MV-4-11 (cell line): ENCODE measurements at regions not wholly inside any gene's neighbourhood (a gene's known extent, or its start where the extent isn't known, plus 50 kb on each side); places are given as distances from the start of the nearest gene placed in this dataset.

Experiments
- DNase-seq: peaks from one replicate; lab custom pipeline; 2025; lab: John Stamatoyannopoulos, UW

DNA sequence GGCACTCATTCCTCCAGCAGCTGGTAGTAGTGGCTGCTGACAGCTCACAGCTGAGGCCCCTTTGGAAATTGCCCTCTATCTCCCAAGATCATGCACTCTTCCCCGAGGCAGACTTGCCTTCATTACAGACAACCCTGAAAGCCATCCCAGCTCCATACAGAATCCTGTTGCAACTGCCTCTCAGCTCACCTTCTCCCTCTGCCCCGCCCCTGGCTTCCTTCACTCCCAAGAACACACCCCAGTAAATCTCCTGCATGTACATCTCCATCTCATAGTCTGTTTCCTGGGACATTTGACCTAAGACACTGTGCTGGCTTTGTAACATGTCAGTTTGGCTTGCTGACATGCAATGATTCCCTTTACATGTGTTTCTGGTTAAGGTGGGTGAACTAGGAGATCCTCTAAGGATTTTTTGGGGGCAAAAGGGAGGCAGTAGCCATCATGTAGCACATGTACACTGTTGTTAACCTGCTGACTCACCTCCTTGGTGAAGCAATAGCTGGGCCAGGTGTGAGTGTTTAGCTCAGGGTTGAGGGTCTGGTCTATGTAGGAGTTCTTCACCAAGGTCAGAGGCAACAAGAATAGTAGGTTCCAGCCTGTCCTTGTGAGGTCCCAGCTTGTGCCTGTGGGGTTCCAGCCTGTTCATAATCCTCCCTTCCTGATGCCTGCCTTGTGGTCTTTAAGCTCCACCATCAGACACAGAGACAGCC, 179.6 kb downstream of the CSNK2A3 start:
- no peak for DNase-seq

DNA sequence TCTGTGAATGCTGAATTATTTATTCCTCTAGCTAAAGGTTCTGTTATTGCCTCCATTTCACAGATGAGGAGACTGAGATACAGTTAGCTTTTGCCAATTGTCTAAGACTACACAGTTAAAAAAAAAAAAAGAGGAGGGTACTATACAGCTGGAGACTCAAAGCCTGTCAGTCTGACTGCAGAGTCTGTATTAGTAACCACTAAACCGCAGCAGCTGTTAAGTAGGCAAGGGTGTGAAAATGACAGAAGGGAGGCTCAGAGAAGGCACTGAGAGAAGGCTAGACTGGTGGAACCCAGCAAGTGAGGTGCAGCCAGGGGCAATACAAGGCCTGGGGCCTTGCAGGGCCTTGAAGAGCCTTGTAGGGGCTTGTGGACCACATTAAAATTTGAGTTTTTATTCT, 181.2 kb downstream of the CSNK2A3 start:
- DNase-seq = peak; percentile 84

- no peak for DNase-seq
Measured at GRCh38 chr11:11171285-11171684, 181.8 kb downstream of the CSNK2A3 start.

GRCh38 chr11:11170352-11171084, 182.5 kb downstream of the CSNK2A3 start:
- DNase-seq = no peak

DNA sequence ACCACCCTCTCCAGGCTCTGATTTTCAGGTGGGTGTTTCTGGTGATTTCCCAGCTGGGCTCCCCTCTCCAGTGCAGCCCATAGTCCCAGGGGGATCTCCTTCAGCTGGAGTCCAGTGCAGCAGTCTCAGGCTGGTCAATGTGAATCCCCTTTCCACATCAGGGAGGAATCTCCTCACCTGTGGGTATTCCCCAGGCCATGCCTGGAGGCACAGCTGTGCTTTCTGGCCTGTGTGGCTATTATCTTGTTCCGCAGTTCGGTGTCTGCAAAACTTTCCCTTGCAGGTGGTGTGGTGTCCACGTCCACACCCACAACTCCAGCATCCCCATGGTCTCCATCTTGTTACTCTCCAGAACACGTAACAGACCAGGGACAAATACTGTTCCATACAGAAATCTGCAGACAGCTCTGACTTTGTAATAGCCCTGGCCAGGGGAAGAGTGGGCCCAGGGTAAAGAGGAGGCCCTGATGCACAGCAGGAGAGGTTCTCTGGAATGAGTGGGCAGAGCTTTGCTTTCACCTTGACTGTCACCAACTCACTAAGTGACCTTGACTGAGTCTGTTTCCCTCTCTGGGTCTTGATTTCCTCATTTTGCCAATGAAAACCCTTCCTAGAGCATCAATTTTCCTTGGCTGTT, 183.2 kb downstream of the CSNK2A3 start:
- DNase-seq = no peak

- DNase-seq = no peak
Measured at GRCh38 chr11:11167806-11168205, 185.2 kb downstream of the CSNK2A3 start.

DNA sequence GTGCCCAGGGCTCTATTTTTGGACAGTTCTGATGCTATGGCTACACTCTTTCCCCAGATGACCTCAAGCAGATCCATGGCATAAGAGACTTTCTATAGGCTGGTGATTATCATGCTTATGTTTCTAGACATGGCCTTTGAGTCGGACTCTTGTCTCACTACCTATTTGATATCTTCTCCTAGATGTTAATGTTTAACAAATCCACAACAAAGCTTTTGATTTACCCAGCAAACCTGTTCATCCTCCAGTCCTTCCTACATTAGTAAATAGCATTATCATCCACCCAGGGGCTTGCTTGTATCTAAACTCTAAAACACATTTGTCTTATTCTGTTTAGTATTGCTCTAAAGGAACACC, 188.7 kb downstream of the CSNK2A3 start:
- no peak for DNase-seq

GRCh38 chr11:11163669-11164333, 189.2 kb downstream of the CSNK2A3 start:
- DNase-seq = no peak

- DNase-seq = no peak
Measured at GRCh38 chr11:11163236-11163635, 189.8 kb downstream of the CSNK2A3 start.

DNA sequence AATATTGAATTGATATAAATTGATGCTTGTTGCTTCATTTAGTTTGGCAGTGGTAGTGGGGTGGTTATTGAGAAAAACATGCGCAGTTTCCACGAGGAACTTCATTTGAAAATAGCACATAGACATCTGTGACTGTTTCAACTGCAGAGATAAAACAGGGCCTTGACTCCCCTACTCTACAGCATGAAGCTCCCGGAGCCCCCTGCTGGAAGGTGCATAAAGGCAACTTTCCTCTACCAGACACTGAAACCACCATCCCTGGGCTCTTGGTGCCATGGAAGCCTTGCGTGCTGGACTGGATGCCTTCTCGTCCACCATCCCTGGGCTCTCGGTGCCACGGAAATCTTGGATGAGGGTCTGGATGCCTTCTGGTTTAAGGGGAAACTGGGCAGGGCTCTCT, 195.9 kb downstream of the CSNK2A3 start:
- peak; percentile 44 for DNase-seq

- no peak for DNase-seq
Measured at GRCh38 chr11:11155962-11156815, 196.9 kb downstream of the CSNK2A3 start.

- DNase-seq = no peak
Measured at GRCh38 chr11:11152877-11153276, 200.2 kb downstream of the CSNK2A3 start.

DNA sequence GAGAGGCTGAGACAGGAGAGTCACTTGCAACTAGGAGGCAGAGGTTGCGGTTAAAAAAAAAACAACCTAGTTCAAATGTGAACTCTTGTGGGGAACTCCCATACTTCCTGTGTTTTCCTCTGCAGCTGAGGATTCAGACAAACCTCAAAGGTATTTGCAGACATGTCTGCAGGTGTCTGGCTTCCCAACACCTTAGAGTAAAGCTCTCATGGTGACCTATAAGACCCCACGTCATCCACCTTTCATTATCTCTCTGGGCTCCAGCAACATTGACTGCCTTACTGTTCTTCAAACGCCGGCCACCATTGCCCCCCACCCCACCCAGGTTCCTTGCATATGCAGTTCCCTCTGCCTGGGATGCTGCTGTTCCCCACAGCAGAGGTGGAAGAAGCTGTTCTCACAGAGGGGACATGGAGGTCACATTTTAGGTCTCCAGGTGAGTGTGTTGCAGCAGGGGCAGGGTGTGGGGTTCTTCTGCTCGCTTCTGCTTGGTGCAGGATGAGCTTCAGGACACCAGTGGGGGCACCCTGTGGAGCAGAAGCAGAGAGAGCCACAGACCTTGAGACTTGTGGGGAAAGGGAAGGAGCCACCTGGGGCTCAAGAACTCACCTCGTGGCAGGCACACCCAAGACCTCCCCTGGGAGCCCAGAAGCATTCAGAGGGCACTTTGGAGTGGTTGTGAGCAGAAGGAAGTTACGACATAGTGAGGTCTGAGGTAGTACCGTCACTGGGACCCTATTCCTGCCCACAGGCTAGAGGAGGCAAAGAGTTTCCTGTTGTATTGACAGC, 203.2 kb downstream of the CSNK2A3 start:
- peak; percentile 25 for DNase-seq

- no peak for DNase-seq
Measured at GRCh38 chr11:11148596-11148995, 204.5 kb downstream of the CSNK2A3 start.

GRCh38 chr11:11148104-11148509, 204.9 kb downstream of the CSNK2A3 start:
- no peak for DNase-seq

GRCh38 chr11:11146830-11147229, 206.2 kb downstream of the CSNK2A3 start:
- DNase-seq = no peak

- no peak for DNase-seq
Measured at GRCh38 chr11:11143849-11144248, 209.2 kb downstream of the CSNK2A3 start.

DNA sequence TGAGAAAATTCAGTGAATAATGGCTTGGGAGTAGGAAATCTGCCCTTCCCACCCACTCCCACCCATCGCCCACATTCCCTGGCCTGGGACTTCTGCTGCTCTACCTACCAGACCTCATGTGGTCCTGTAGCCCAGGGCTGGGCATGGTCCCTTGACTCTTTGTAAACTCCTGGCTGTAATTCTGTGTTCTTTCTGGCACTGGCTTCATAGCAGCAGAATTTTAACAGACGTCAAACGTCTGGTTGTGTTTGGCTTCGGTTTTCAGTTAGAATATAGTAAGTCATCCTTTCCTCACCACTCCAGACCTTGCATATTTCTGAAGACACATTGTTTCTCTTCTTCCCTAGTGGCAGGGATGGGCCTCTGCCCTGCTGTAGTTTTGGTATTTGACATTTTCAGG, 210.6 kb downstream of the CSNK2A3 start:
- no peak for DNase-seq

- no peak for DNase-seq
Measured at GRCh38 chr11:11141065-11141464, 212.0 kb downstream of the CSNK2A3 start.

- no peak for DNase-seq
Measured at GRCh38 chr11:11140510-11140909, 212.5 kb downstream of the CSNK2A3 start.

DNA sequence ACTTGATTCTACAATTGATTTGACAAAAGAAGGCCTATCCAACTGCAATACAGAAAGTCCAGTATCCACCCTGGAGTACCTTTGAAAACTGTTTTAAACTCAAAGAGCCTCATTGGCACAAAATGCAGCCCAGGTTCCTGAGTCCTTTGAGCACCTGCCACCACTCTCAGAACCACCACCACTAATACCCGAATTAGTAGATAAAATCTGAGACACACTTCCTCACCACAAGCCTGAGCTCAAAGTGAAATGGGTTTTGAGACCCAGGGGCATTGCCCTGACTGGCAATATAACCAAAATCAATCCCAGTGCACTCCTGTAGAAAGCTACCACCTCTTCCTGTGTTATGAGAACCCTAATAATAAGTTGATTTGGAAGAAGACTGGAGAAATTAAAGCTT, 215.7 kb downstream of the CSNK2A3 start:
- DNase-seq = no peak
